Loucy (cell line): ENCODE measurements at regions not wholly inside any gene's neighbourhood (a gene's known extent, or its start where the extent isn't known, plus 50 kb on each side); places are given as distances from the start of the nearest gene placed in this dataset.

Experiments used
- CTCF ChIP-seq: fragments of 200-600 bp; sonication (generic); conservative IDR thresholded peaks from 2 replicates; pipeline ENCODE4 v1.5.1; 2014; ENCODE audit warnings: mild to moderate bottlenecking, antibody characterized with exemption, low read length
- EZH2phosphoT487 ChIP-seq: fragments of 200-600 bp; IDR thresholded peaks from 2 replicates; pipeline ENCODE4 v1.6.1; 2018; ENCODE audit warnings: antibody characterized with exemption, mild to moderate bottlenecking, moderate library complexity, borderline replicate concordance

- no peak for TF ChIP-seq CTCF
- no peak for TF ChIP-seq EZH2phosphoT487
Measured at GRCh38 chr6:15962449-15962764, 166.5 kb upstream of the MYLIP start.
